ENCODE measurements at regions not wholly inside any gene's neighbourhood (a gene's known extent, or its start where the extent isn't known, plus 50 kb on each side); places are given as distances from the start of the nearest gene placed in this dataset.
A peak's percentile ranks its signal among the peaks of the same experiment; 100 is the strongest.

DNA sequence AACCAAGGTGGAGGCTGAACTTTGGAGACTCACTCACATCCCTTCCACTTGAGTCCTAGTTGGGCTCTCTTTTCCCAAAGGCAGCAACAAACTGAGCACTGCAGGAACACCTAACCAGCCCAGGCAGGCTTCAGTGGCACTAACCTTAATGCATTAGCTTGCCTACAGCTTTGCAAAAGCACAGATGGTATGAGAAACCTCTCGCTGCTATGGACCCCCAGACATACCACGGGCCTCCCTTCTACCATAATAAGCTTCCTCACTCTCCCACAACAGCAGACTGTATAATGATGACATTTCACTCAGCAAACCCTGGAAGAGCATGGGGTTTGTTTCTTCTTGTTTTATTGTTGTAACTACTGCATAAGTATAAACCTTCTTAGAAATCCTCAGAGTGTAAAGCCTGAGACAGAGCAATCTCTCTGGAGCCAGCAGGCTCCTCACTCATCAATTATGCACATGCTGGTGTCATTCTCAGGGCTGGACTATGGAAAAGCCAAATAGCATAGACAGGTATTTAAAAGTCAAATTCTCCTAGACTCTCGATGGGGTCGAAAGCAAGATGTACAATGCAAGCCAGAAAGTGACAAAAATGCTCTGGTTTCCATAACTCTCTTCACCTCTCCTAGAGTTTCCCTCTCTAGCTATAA is 167.6 kb downstream of the NXPE2 start:
- TF ChIP-seq, protein P1, sequence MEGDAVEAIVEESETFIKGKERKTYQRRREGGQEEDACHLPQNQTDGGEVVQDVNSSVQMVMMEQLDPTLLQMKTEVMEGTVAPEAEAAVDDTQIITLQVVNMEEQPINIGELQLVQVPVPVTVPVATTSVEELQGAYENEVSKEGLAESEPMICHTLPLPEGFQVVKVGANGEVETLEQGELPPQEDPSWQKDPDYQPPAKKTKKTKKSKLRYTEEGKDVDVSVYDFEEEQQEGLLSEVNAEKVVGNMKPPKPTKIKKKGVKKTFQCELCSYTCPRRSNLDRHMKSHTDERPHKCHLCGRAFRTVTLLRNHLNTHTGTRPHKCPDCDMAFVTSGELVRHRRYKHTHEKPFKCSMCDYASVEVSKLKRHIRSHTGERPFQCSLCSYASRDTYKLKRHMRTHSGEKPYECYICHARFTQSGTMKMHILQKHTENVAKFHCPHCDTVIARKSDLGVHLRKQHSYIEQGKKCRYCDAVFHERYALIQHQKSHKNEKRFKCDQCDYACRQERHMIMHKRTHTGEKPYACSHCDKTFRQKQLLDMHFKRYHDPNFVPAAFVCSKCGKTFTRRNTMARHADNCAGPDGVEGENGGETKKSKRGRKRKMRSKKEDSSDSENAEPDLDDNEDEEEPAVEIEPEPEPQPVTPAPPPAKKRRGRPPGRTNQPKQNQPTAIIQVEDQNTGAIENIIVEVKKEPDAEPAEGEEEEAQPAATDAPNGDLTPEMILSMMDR (IDR thresholded peaks at IDR 0.05; ENCODE audit: borderline replicate concordance, control extremely low read depth, extremely low read depth, insufficient read depth, missing control alignments): peak; percentile 1
- in situ Hi-C loops (cut with MboI; ENCODE audit: low sequenced_read_pairs, unreplicated experiment): no loop called here
- DNase-seq (ENCODE audit: low spot score): no peak

DNA sequence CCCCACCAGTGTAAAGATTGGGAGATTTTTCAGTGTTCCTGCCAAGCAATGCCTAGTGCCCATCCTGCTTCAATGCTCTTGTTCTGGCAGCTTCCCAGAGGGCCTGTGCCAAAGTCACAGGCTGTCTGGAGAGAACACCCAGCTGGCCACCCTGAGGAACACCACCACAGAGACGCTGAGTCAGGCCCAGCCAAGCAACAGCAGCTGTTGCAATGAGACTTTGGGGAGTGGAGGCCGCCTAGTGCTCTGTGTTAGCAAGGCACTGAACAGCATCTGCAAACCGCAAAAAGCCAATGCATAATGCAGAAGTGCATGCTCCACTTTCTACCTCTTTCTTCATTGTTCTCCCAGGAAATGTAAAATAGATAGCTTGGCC is 168.1 kb downstream of the NXPE2 start:
- in situ Hi-C loops (cut with MboI; ENCODE audit: low sequenced_read_pairs, unreplicated experiment): no loop called here
- TF ChIP-seq, protein P1 (IDR thresholded peaks at IDR 0.05; ENCODE audit: borderline replicate concordance, control extremely low read depth, extremely low read depth, insufficient read depth, missing control alignments): no peak
- no peak for DNase-seq (ENCODE audit: low spot score)

DNA sequence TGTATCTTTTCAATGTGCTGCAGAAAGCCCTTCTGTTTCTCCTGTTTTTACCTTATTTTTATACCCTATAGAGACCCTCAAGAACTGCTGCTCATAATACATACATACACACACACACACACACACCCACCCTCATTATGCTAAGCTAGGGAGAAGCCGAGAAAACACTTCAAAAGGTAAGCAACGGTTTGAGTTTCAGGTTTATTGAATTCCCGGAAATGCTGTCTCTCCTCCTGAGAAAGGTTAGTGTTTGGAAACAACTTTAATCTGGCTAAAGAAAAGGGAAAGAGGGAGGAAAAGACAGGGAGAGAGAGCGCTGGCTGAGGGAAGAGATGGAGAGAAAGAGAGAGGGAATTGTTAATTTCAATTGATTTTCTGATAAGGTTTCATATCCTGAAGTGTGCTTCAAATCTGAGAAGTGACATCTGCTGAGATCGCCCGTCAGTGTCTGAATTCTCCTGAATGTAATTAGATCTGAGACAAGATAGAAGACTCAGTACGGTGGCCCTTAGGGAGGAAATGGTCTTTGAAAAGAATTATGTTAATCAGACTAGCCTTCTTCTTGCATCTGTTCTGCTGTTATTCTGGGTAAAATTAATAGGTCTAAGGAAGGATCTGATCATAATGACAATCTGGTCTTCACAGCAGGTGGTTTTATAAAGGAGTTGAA is 169.1 kb downstream of the NXPE2 start:
- TF ChIP-seq, protein P1 (IDR thresholded peaks at IDR 0.05; ENCODE audit: borderline replicate concordance, control extremely low read depth, extremely low read depth, insufficient read depth, missing control alignments): no peak
- in situ Hi-C loops (cut with MboI; ENCODE audit: low sequenced_read_pairs, unreplicated experiment): no loop called here
- no peak for DNase-seq (ENCODE audit: low spot score)

DNA sequence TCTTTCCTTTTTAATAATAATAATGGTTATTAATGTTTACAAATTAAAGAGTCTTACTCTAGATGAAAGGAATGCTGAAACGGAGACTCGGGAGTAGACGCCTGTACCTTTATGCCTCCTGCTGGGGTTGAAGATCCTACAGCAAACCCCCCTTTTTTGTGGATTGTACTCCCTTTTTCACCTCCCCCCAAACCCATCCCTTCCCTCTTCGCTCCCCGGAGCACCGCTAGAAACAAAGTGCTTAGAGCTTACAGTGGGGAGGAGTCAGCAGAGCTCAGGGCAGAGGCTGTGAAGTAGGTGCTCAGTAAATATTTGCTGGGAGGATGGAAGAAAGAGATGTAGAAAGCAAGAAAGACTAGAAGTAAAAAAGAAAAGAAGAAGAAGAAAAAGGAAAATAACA is 169.7 kb downstream of the NXPE2 start:
- TF ChIP-seq, protein P1 (IDR thresholded peaks at IDR 0.05; ENCODE audit: borderline replicate concordance, control extremely low read depth, extremely low read depth, insufficient read depth, missing control alignments): no peak
- no peak for DNase-seq (ENCODE audit: low spot score)
- in situ Hi-C loops (cut with MboI; ENCODE audit: low sequenced_read_pairs, unreplicated experiment): no loop called here

DNA sequence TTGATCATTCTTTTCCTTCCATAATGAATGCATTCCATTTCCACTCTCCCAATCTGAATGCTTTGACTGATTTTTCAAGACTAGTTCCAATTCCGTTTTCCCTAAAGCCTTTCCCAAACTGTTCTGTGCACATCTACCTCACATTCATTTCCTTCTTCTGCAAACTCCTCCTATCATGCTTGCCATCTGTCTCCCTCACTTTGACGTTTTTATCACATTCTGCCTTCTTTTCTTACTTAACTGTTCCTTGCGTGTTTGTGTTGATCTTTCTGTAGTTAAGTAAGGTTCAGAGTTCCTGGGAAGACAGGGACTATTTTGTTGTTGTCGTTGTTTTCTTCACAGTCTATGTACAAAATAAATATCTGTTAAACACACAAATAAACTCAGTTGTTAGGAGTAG is 179.0 kb downstream of the NXPE2 start:
- no peak for DNase-seq (ENCODE audit: low spot score)
- TF ChIP-seq, protein P1 (IDR thresholded peaks at IDR 0.05; ENCODE audit: borderline replicate concordance, control extremely low read depth, extremely low read depth, insufficient read depth, missing control alignments): no peak
- in situ Hi-C loops (cut with MboI; ENCODE audit: low sequenced_read_pairs, unreplicated experiment): no loop called here

DNA sequence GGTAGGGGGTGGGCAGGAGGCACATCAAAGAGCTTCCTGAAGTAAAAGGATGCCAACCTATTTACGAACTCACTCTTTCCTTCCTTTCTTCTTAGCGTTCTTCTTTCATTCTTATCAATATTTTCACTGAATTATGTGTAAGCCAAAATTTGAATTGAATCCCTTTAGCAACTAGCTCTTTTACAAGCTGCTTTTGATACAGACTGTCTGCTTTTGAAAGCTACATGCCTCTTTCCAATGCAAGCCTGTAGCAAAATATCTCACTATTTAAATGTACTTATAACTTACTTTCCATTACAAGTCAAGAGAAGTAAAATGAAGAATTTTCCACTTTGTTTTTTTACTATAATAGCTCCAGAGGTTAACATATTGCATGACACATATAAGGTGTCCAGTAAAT is 186.6 kb downstream of the NXPE2 start:
- in situ Hi-C loops (cut with MboI; ENCODE audit: low sequenced_read_pairs, unreplicated experiment): no loop called here
- TF ChIP-seq, protein P1 (IDR thresholded peaks at IDR 0.05; ENCODE audit: borderline replicate concordance, control extremely low read depth, extremely low read depth, insufficient read depth, missing control alignments): no peak
- DNase-seq (ENCODE audit: low spot score): no peak
